GM19455 (cell line): ENCODE measurements at regions not wholly inside any gene's neighbourhood (a gene's known extent, or its start where the extent isn't known, plus 50 kb on each side); places are given as distances from the start of the nearest gene placed in this dataset.
"Not testable (repeated sequence)": the region's sequence is repeated elsewhere in the genome, so short reads cannot be mapped to it uniquely, and the experiment has no call there.

Source experiments
- ATAC-seq: cut with Tn5 transposase; IDR thresholded peaks from one replicate; pipeline ENCODE4 v1.9.1; 2021; ENCODE audit not compliant: unreplicated experiment

- ATAC-seq, result no peak
Observed at GRCh38 chr16:86222547-86222946, 287.8 kb upstream of the FOXF1 start.

- no peak for ATAC-seq
Observed at GRCh38 chr16:86222965-86223551, 287.3 kb upstream of the FOXF1 start.

- ATAC-seq, result no peak
Observed at GRCh38 chr16:86224126-86224525, 286.2 kb upstream of the FOXF1 start.

GRCh38 chr16:86224629-86225028 is 285.7 kb upstream of the FOXF1 start:
- ATAC-seq, result no peak

- ATAC-seq, result no peak
Observed at GRCh38 chr16:86225905-86226371, 284.4 kb upstream of the FOXF1 start.

GRCh38 chr16:86227041-86227440 is 283.3 kb upstream of the FOXF1 start:
- no peak for ATAC-seq

GRCh38 chr16:86227801-86228200 is 282.5 kb upstream of the FOXF1 start:
- no peak for ATAC-seq

GRCh38 chr16:86228713-86229112 is 281.6 kb upstream of the FOXF1 start:
- no peak for ATAC-seq

GRCh38 chr16:86229283-86229682 is 281.0 kb upstream of the FOXF1 start:
- ATAC-seq, result no peak

GRCh38 chr16:86229866-86230656 is 280.3 kb upstream of the FOXF1 start:
- ATAC-seq, result no peak

GRCh38 chr16:86231321-86231995 is 278.9 kb upstream of the FOXF1 start:
- no peak for ATAC-seq

GRCh38 chr16:86231996-86232350 is 278.4 kb upstream of the FOXF1 start:
- ATAC-seq, result no peak

- no peak for ATAC-seq
Observed at GRCh38 chr16:86232496-86232895, 277.8 kb upstream of the FOXF1 start.

- not testable (repeated sequence) for ATAC-seq
Observed at GRCh38 chr16:86233506-86233905, 276.8 kb upstream of the FOXF1 start.

- no peak for ATAC-seq
Observed at GRCh38 chr16:86239381-86239780, 270.9 kb upstream of the FOXF1 start.

GRCh38 chr16:86240716-86241363 is 269.5 kb upstream of the FOXF1 start:
- no peak for ATAC-seq

GRCh38 chr16:86241681-86242080 is 268.6 kb upstream of the FOXF1 start:
- no peak for ATAC-seq

GRCh38 chr16:86242244-86243122 is 267.8 kb upstream of the FOXF1 start:
- no peak for ATAC-seq

GRCh38 chr16:86243123-86243473 is 267.2 kb upstream of the FOXF1 start:
- ATAC-seq, result no peak

GRCh38 chr16:86243571-86244154 is 266.7 kb upstream of the FOXF1 start:
- ATAC-seq, result no peak
